HG03108 (cell line): ENCODE measurements at regions not wholly inside any gene's neighbourhood (a gene's known extent, or its start where the extent isn't known, plus 50 kb on each side); places are given as distances from the start of the nearest gene placed in this dataset.

Source experiments
- ATAC-seq: cut with Tn5 transposase; IDR thresholded peaks from one replicate; pipeline ENCODE4 v1.9.1; 2021; ENCODE audit warnings: moderate library complexity; ENCODE audit not compliant: unreplicated experiment

DNA sequence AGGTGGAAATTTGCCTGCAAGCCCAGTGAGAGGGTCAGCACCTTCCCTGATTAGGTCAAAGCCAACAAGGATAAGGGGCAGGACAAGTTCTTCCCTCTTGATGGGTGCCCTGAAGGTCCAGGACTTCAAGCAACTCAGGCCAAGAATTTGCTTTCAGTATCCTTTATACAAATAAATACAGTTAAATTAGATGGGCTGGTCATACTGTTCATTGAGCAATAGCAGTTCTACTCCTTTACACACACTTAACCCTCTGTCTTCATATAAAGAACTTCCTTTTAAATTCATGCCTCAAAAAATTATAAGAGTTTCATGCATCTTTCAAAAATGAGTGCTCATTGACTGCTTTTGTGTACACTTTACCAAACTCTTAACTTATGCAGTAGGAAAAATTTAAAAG, 392.0 kb downstream of the SPRY1 start:
- no peak for ATAC-seq

DNA sequence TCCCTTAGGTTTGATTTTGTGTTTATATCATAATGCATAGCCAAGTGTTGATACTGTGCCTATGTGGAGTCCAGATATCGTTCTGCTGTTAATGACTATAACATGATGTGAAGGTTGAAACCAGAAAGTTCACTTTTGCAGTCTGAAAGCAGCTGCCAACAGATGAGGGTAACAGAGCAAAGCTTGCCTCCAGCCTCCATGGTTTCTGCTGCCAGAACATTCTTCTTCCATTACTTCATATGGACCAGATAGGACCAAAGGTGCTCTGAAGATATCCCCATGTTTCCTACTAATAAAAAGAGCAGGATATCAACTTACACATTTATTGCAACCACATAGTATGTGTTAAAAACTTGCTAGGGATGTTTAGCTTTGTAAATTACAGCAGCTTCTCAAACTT, 394.1 kb downstream of the SPRY1 start:
- no peak for ATAC-seq

- no peak for ATAC-seq
Observed at GRCh38 chr4:123802082-123802645, 405.6 kb downstream of the SPRY1 start.

- no peak for ATAC-seq
Observed at GRCh38 chr4:123802933-123803332, 406.3 kb downstream of the SPRY1 start.

DNA sequence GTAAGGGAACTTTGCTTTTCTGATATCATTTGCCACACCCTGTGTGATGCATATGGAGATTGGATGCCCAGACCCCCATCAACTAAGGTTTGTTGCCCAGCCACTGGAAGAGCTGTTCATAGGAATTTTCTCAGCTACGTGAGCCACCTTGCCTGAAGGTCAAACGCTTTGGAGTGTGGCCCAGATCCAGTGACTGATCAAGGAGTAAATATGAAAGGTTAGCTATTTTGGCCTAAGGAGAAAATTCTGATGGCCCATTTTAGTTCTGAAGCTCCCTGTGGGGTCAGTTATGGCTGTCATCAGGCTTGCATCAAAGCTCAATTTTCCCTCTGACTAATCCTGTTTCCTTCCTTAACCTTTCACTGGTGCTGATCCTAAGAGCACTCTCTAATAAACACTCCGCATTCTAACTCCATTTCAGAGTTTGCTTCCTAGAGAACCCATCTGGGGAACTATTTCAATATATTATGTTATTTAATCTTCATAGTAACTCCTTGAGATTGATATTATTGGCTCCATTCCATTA, 407.7 kb downstream of the SPRY1 start:
- ATAC-seq = no peak

GRCh38 chr4:123806056-123806455, 409.5 kb downstream of the SPRY1 start:
- ATAC-seq = no peak

DNA sequence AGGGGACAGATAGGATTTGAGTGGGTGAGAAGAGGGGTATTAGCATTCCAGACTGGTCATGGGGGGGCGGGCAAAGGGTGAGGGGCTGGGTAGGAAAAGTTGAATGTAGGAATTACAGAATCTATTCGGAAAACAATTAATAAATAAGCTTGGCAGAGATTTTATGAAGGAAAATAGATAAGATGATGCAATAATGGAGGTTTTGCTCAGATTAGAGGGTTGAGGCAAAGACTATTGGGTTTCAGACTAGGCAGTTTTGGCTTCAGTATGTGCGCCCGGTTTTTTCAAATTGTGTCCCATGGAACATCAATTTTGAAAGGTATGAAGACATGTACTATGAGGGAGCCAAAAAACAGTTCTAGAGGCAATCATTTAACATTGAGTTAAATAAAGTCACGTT, 410.6 kb downstream of the SPRY1 start:
- no peak for ATAC-seq

DNA sequence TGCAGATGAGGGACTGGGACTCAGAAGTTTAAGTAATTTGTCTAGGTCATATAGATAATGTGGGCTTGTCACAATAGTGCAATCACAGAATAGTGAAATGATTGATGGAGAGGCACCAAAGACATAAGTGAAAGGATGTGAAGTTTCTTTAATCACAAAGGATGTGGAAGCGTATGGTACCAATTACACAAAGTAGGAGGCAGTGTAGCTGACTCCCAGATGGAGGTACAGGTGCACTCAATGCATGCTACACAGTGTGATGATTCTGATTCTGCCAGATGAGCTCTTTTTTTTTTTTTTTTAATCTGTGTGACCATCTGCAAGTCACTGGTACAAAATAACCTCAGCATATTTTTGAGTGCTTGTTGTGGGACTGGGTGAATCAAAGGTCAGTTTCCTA, 411.3 kb downstream of the SPRY1 start:
- ATAC-seq = no peak

DNA sequence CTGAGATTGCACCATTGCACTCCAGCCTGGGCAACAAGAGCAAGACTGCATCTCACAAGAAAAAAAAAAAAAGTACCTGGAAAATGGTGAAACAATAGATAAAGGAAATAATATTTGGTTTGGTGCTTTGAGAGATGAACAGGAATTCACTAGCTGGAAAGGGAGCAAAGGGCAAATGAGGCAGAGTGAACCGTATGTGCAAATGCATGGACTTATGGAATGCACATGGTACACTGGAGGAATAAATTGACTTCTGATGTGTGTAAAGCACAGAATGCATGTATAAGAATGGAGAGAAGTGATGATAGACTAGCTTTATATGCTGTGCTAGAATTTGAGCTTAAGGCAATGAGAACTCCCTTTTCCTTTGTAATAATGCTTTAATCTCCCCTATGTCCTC, 413.3 kb downstream of the SPRY1 start:
- no peak for ATAC-seq

GRCh38 chr4:123812066-123812390, 415.4 kb downstream of the SPRY1 start:
- ATAC-seq = no peak

- no peak for ATAC-seq
Observed at GRCh38 chr4:123813901-123814300, 417.3 kb downstream of the SPRY1 start.

DNA sequence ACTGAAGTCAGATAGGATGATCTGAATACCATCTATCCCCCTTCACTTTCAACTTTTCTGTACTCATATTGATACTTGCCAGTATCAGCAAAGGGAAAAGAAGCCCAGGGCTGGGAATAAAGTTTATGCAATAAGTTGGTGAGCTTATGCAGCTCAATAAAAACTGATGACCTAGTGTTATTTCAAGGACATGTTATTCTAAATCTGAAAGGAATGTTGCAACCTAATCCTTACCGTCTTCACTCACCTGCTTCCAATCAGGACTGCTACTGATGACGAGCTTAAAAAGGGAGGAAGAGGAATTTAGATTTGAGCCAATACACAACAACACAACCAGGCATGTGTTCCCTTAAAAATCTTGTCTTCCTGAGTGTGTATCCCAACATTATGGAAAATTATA, 419.9 kb downstream of the SPRY1 start:
- ATAC-seq = no peak

- ATAC-seq = no peak
Observed at GRCh38 chr4:123817025-123817688, 420.6 kb downstream of the SPRY1 start.

GRCh38 chr4:123819362-123820035, 422.9 kb downstream of the SPRY1 start:
- ATAC-seq = no peak

DNA sequence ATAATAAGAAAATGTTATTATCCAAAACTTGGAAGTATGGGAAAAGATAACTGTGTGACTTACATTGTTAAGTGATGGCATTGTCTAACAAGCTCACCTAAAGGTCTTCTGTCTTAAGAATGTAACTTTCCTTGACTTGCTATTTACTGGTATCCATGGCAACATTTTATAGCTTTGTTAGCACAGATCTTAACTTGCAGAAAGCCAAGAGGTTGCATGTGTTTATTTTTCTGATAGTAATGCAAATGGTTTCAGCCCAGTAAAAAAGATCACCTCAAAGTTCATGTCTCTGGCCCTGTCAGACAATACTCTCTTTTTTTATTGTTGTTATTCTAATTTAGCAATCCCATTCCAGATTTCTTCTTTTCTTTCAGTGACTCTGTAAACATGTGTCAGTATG, 425.3 kb downstream of the SPRY1 start:
- ATAC-seq = no peak

DNA sequence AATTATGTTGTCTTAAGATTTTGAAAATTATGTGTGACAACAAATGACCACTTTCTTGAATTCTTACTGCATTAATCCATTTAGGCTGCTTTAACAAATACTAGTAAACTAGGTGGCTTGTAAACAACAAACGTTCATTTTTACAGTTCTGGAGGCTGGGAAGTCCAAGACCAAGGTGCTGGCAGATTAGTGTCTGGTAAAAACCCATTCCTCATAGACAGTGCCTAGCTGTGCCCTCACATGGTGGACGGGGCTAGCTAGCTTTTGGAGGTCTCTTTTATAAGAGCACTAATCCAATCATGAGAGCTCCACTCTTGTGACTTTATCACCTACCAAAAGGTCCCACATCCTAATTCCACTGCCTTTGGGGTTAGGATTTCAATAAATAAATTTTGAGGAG, 425.8 kb downstream of the SPRY1 start:
- no peak for ATAC-seq

DNA sequence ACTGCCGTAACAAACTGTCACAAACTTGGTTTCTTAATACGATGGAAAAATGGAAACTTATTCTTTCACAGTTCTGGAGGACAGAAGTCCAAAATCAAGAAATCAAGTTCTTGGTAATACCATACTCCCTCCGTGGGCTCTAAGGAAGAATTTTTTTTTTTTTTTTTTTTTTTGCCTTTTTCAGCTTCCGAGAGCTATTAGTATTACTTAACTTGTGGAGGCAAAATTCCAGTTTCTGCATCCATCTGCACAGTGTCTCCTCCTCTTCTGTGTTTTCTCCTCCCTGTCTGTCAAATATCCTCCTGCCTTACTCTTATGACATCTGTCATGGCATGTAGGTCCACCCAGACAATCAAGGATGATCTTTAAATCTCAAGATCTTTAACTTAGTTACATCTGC, 426.6 kb downstream of the SPRY1 start:
- ATAC-seq = no peak

GRCh38 chr4:123824524-123824923, 427.9 kb downstream of the SPRY1 start:
- no peak for ATAC-seq

- ATAC-seq = no peak
Observed at GRCh38 chr4:123825596-123826291, 429.1 kb downstream of the SPRY1 start.

DNA sequence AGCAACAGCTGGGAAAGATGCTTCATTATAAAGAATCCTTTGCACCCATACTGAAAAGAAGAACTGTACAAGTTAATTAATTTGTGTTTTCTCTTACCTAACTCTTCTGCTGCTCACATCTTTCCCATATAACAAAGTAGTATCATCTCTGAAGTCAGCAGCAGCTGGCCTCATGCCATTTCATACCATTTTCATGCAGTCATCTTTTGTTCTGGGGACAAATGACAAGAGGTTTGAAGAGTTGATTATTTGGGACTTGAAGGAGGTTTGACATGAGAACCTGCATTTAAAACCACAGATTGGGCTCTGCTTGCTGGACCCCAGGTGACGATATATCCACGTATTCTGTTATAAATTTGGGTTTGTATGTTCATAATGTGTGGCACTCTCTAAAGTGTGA, 430.3 kb downstream of the SPRY1 start:
- no peak for ATAC-seq

DNA sequence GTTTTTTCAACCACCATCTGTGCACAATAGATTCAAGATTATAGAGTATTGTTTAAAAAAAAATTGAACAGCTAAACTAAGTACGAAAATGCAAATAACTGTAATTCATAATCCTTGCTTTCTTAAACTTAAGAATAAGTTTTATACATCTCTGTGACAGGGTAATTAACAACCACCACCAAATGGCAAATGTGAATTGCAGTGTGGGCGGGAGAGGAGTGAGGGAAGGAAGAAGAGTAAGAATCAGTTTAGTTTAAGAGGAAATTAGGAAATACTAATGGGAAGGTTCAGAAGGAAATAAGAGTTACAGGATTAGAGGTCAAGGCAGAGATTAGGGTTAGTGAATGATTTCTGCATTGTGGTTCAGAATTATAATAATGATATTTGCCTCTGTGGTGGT, 430.9 kb downstream of the SPRY1 start:
- ATAC-seq = no peak

GRCh38 chr4:123830930-123831329, 434.3 kb downstream of the SPRY1 start:
- no peak for ATAC-seq
